HepG2 (cell line): ENCODE measurements at regions not wholly inside any gene's neighbourhood (a gene's known extent, or its start where the extent isn't known, plus 50 kb on each side); places are given as distances from the start of the nearest gene placed in this dataset.

Experiments
- GPBP1L1 ChIP-seq: sonication (generic); formaldehyde crosslinking; IDR thresholded peaks from 2 replicates; pipeline ENCODE4 v1.5.0; 2020; ENCODE audit warnings: mild to moderate bottlenecking, missing genetic modification reagents
- MEF2D ChIP-seq: sonication (generic); formaldehyde crosslinking; IDR thresholded peaks from 2 replicates; pipeline ENCODE4 v1.5.1; 2020; ENCODE audit warnings: mild to moderate bottlenecking, missing genetic modification reagents
- MYPOP ChIP-seq: sonication (generic); formaldehyde crosslinking; IDR thresholded peaks from 2 replicates; pipeline ENCODE4 v1.8.1; 2023; ENCODE audit warnings: mild to moderate bottlenecking, moderate library complexity, missing genetic modification reagents
- NPAS2 ChIP-seq: sonication (generic); formaldehyde crosslinking; IDR thresholded peaks from 2 replicates; pipeline ENCODE4 v1.8.0; 2022; ENCODE audit warnings: mild to moderate bottlenecking, missing genetic modification reagents, borderline replicate concordance
- PCBP2 ChIP-seq: fragments of 200-400 bp; formaldehyde crosslinking; optimal IDR thresholded peaks from 2 replicates; pipeline ENCODE3; 2018; ENCODE audit warnings: low read length, low read depth; ENCODE audit not compliant: poor library complexity, severe bottlenecking
- RELA ChIP-seq: sonication (generic); formaldehyde crosslinking; IDR thresholded peaks from 2 replicates; pipeline ENCODE4 v1.4.0; 2020; ENCODE audit warnings: missing genetic modification reagents
- REST ChIP-seq, 2 experiments: IDR thresholded peaks; 2 replicates each; pipeline ENCODE4 v1.6.1; 2011 to 2012; ENCODE audit warnings: low read length in 2 of 2, borderline replicate concordance in 1 of 2, low read depth in 1 of 2, mild to moderate bottlenecking in 1 of 2, moderate library complexity in 1 of 2
- RXRB ChIP-seq: IDR thresholded peaks from 2 replicates; pipeline ENCODE4 v1.6.1; 2016; ENCODE audit warnings: borderline replicate concordance, missing genetic modification reagents, missing compliant biosample characterization
- ZBTB43 ChIP-seq: sonication (generic); formaldehyde crosslinking; conservative IDR thresholded peaks from 2 replicates; pipeline ENCODE4 v1.4.0; 2020; ENCODE audit warnings: missing genetic modification reagents
- ZKSCAN8 ChIP-seq: IDR thresholded peaks from 2 replicates; pipeline ENCODE4 v1.6.1; 2016; ENCODE audit warnings: borderline replicate concordance, missing genetic modification reagents, missing compliant biosample characterization
- ZNF318 ChIP-seq: sonication (generic); formaldehyde crosslinking; IDR thresholded peaks from 2 replicates; pipeline ENCODE4 v1.4.0; 2020; ENCODE audit warnings: mild to moderate bottlenecking, missing genetic modification reagents
- ZNF598 ChIP-seq: sonication (generic); formaldehyde crosslinking; IDR thresholded peaks from 2 replicates; pipeline ENCODE4 v1.5.1; 2020; ENCODE audit warnings: mild to moderate bottlenecking, missing genetic modification reagents, borderline replicate concordance
- ZNF672 ChIP-seq: sonication (generic); formaldehyde crosslinking; IDR thresholded peaks from 2 replicates; pipeline ENCODE4 v1.8.1; 2022; ENCODE audit warnings: missing genetic modification reagents

GRCh38 chr1:229984310-229984991 is 82.6 kb upstream of the GALNT2 start (continued):
- TF ChIP-seq ZNF598 (CRISPR knock-in tag) (0 out of 2 replicates have a peak, but pooled peaks have one; percentile 31), ZKSCAN8 (CRISPR knock-in tag) (no peak), MYPOP (CRISPR knock-in tag) (no peak), PCBP2 (no peak), MEF2D (no peak), RELA (CRISPR knock-in tag) (no peak), ZNF318 (CRISPR knock-in tag) (no peak), NPAS2 (CRISPR knock-in tag) (no peak), ZNF672 (no peak), RXRB (CRISPR knock-in tag) (no peak), ZBTB43 (CRISPR knock-in tag) (no peak), REST (IDR thresholded peaks at IDR 0.05; ENCODE audit: borderline replicate concordance in 1 of 2, low read depth in 1 of 2, low read length in 2 of 2) (no peak), GPBP1L1 (CRISPR knock-in tag) (no peak)
